AG09319 (cell line): ENCODE measurements at regions not wholly inside any gene's neighbourhood (a gene's known extent, or its start where the extent isn't known, plus 50 kb on each side); places are given as distances from the start of the nearest gene placed in this dataset.
A peak's percentile ranks its signal among the peaks of the same experiment; 100 is the strongest.

Source experiments
- DNase-seq: peaks from one replicate; pipeline ENCODE4 v3.0.0-alpha.2; 2010; ENCODE audit warnings: low read depth; ENCODE audit errors: extremely low read depth
- TF ChIP-seq, protein P1 (sequence below): IDR thresholded peaks from 2 replicates; pipeline ENCODE4 v1.5.1; 2011; ENCODE audit warnings: low read depth, mild to moderate bottlenecking, inconsistent platforms, low read length, moderate library complexity

DNA sequence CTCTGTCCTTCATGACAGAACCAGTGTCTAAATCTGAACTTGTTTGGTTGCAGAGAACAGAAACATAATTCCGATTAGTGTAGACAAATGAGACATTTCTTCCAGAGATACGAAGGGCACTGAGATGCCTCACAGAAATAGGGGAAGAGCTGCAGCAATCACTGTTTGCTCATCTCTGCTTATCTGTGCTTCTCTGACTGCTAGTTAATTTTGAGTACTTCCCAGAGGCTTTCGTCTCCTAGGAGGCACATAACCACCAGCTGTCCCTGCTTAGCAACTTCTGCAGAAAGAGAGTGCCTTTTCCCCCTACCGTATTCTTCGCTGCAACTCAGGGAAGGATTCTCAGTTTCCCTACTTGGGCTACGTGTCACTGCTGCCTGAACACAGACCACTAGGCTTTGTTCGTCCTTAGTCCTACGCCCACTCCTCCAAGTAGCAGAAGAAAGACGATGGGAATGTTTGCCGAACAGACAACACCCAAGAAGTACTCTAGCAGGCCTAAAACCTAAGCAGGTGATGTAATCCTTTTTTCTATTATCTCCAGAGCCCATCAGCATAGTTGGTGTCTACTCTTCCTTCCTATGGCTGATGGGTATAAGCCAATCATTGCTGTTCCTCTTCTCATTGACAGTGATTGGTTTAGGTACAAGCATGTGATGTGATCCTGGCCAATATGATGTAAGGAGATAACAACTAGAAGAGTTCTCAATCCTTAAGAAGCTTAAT lies 63.6 kb downstream of the TNP1 start:
- TF ChIP-seq, protein P1, sequence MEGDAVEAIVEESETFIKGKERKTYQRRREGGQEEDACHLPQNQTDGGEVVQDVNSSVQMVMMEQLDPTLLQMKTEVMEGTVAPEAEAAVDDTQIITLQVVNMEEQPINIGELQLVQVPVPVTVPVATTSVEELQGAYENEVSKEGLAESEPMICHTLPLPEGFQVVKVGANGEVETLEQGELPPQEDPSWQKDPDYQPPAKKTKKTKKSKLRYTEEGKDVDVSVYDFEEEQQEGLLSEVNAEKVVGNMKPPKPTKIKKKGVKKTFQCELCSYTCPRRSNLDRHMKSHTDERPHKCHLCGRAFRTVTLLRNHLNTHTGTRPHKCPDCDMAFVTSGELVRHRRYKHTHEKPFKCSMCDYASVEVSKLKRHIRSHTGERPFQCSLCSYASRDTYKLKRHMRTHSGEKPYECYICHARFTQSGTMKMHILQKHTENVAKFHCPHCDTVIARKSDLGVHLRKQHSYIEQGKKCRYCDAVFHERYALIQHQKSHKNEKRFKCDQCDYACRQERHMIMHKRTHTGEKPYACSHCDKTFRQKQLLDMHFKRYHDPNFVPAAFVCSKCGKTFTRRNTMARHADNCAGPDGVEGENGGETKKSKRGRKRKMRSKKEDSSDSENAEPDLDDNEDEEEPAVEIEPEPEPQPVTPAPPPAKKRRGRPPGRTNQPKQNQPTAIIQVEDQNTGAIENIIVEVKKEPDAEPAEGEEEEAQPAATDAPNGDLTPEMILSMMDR, result no peak
- no peak for DNase-seq

DNA sequence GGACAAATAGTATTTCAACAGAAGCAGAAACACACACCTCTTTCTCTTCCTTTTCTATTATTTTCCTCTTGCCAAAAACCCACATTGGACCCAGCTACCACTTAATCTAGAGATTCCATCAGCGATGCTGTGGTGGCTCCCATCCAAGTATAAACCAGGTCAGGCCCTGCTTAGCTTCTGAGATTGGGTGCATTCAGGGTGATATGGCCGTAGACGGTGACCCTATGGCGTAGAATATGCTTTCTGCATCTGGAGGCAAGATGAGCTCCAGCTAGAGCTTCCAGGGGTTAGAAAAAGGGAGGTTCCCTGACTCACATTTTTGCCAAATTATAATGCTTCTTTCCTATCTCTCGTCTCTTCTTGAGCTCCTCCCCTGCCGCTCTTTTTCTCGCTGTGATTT lies 66.5 kb downstream of the TNP1 start:
- DNase-seq, result no peak
- TF ChIP-seq, protein P1, result no peak

DNA sequence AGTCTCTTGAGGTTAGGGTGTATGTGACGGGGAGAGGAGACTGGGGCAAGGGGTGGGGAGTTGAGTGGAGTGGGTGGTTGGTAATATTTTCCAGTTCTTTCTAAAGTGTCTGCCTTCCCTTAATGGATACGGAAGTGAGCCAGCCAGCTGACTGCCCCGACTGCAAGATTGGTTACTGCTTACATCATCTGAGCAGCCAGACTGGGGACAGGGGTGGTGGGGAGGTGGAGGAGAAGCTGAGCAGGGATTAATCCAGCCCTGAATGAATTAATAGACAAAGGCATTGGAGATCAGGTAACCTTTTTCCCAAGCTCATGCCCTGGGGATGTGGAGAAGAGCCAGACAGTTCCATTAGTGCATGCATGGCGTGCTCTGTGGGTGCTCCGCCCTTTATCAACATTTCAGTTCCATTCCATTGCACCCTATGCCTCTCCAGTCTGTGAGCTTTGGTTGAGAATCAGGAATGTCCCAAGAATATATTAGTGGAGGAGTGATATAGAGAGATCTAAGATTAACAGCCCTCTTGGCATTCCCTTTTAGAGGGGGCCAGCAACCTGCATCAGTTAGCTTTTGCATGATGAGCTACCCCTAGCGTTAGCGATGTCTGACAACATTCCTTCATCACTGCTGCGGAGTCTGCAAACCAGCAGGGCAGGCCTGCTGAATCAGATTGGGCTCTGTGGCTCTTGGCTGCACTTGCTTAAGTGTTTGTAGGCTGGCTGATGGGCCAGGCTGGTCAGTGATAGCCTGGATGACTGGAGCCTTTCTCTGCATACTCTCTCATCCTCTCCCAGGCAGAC lies 67.4 kb downstream of the TNP1 start:
- TF ChIP-seq, protein P1, result peak; percentile 34
- DNase-seq, result peak; percentile 94

DNA sequence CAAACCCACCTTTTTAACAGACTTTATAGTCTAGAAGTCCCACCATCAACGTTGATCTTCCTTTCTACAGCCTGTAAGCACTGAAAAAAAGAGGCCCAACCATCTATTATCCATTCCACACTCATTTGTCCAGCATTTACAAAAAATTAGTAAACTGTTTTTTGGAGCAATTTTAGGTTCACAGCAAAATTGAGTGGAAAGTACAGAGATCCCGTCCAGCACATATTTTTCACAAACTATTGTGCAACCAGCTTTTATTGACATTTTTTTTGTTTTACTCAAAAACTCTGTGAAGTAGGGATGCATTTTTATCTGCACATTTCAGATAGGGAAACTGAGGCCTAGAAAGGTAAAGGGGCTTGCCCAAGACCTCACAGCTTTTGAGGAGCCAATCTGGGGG lies 68.6 kb downstream of the TNP1 start:
- DNase-seq, result no peak
- TF ChIP-seq, protein P1, result no peak

DNA sequence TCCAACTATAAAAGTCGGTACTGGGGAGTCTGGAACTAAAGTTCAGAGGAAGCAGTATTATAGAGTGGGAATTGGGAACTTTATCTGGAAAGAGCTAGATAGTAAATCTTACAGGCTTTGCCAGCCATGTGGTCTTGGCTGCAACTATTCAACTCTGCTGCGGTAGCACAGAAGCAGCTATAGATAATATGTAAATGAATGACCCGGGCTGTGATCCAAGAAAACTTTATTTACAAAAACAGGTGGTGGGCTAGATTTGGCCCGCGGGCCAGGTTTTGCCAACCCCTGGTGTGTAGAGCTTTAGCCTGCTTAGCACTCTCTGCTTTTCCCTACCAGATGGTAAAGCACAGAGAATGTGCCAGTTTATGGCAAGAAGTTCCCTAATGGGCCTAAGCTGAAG lies 70.8 kb downstream of the TNP1 start:
- no peak for DNase-seq
- TF ChIP-seq, protein P1, result no peak

DNA sequence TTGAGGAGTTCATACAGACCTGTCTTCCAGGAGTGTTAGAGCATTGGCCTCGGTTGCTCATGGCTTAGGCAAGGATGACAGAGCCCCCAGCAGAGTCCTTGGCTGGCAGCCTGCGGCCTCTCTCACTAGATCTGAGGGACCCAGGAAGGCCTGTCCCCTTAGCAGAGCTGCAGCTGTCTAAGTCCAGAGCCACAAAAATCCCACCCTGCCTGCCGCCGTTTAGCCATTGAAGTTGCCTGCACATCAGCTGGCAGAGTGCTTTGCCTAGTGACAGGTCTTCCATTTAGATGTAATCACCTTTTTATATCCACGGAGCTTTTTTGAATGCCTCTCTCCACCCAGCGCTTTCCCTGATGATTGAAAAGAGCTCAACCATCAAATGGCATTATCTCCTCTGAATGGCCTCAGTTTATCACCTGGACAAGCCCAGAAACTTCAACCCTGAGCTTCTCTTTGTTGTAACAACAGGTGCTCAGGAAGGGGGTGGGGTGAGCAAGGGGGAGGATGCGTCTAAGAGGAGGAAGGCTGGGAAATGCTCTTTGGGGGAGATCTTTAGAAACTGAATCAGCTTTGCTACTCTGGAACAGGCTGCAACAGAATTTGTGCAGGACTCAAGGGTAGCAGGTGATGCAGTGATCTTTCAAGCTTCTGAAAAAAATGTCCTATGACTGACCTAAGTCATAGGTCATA lies 71.9 kb downstream of the TNP1 start:
- TF ChIP-seq, protein P1, result no peak
- no peak for DNase-seq

DNA sequence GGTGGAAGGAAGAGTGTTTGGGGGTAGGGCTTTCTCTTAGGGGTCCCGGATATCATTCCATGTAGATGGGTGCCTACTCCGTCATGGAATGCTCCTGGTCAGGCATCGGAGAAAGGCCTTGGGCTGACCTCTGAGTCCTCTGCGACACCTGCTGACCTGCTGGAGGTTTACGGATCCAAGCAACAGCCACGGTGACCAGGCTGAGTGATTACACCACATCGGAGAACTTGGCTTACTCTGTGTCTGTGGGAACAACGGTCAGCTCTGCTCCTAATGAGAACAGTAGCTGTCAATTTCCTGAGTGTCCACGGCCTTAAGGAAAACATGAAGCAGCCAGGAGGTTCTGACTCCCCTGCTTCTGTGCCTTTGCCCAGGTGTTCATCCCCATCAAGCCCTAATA lies 73.2 kb downstream of the TNP1 start:
- TF ChIP-seq, protein P1, result no peak
- DNase-seq, result no peak
